ENCODE measurements at regions not wholly inside any gene's neighbourhood (a gene's known extent, or its start where the extent isn't known, plus 50 kb on each side); places are given as distances from the start of the nearest gene placed in this dataset.

- TF ChIP-seq YY1 (IDR thresholded peaks at IDR 0.05; ENCODE audit: borderline replicate concordance in 1 of 3, control insufficient read depth in 1 of 3, extremely low read depth in 1 of 3, insufficient read depth in 3 of 3, insufficient read length in 1 of 3, insufficient replicate concordance in 2 of 3, low read depth in 1 of 3, low read length in 2 of 3): no peak
- TF ChIP-seq RCOR1 (IDR thresholded peaks at IDR 0.05; ENCODE audit: borderline replicate concordance in 1 of 2, low read depth in 2 of 2, low read length in 2 of 2): no peak
- TF ChIP-seq RNF219 (CRISPR knock-in tag; IDR thresholded peaks at IDR 0.05): no peak
- TF ChIP-seq RFX1 (IDR thresholded peaks at IDR 0.05): no peak
- no peak for TF ChIP-seq SNIP1 (IDR thresholded peaks at IDR 0.05; ENCODE audit: low read depth)
- TF ChIP-seq ATF4 (CRISPR knock-in tag; IDR thresholded peaks at IDR 0.05): no peak
- no peak for TF ChIP-seq XRCC3 (IDR thresholded peaks at IDR 0.05)
- TF ChIP-seq, protein P1, sequence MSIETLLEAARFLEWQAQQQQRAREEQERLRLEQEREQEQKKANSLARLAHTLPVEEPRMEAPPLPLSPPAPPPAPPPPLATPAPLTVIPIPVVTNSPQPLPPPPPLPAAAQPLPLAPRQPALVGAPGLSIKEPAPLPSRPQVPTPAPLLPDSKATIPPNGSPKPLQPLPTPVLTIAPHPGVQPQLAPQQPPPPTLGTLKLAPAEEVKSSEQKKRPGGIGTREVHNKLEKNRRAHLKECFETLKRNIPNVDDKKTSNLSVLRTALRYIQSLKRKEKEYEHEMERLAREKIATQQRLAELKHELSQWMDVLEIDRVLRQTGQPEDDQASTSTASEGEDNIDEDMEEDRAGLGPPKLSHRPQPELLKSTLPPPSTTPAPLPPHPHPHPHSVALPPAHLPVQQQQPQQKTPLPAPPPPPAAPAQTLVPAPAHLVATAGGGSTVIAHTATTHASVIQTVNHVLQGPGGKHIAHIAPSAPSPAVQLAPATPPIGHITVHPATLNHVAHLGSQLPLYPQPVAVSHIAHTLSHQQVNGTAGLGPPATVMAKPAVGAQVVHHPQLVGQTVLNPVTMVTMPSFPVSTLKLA (conservative IDR thresholded peaks at IDR 0.05): no peak
Observed at GRCh38 chr16:60635548-60635947, 1400.7 kb downstream of the CDH8 start (continued).
